Glomerular visceral epithelial cell (primary cell): ENCODE measurements at regions not wholly inside any gene's neighbourhood (a gene's known extent, or its start where the extent isn't known, plus 50 kb on each side); places are given as distances from the start of the nearest gene placed in this dataset.

ENCODE experiments used
- DNase-seq: peaks from one replicate; pipeline ENCODE4 v3.0.0-alpha.2; 2016; ENCODE audit errors: extremely low spot score

DNA sequence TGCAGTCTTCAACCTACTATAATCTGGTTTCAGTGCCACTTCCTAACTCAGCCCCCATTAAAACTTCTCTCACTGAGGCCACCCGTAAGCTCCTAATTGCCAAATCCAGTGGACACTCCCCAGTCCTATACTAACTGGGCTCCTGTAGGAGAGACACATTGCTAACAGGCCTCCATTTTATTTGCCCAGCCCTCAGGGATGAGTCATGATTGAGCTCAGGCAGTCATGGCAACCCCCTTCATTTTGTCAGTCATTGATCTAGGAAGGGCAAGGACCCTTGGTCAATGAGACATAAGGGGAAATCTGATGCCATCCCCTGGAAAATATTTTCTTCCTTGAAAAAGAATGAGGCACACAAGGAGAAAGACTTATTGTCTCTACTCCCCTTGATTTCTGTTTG lies 70.1 kb upstream of the HIF1A start:
- DNase-seq: peak; percentile 29

DNA sequence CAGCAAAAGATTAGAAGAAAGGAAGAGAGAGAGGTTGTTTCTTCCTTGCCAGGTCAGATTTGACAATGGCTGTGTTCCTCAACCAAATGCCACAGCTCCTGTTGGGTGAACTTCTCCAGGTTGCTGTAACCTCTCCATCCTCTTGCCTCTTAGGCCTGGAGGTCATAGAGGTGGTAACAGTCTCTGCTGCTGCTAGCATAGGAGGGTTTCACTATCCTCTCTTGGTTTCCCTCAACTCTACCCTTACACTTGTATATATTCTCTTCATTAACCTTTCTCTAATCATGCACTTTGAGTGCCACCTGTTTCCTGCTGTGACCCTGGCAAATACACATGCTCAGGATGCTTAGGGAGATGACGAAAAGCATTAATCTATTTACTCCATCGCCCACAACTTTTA lies 67.7 kb upstream of the HIF1A start:
- DNase-seq: no peak

DNA sequence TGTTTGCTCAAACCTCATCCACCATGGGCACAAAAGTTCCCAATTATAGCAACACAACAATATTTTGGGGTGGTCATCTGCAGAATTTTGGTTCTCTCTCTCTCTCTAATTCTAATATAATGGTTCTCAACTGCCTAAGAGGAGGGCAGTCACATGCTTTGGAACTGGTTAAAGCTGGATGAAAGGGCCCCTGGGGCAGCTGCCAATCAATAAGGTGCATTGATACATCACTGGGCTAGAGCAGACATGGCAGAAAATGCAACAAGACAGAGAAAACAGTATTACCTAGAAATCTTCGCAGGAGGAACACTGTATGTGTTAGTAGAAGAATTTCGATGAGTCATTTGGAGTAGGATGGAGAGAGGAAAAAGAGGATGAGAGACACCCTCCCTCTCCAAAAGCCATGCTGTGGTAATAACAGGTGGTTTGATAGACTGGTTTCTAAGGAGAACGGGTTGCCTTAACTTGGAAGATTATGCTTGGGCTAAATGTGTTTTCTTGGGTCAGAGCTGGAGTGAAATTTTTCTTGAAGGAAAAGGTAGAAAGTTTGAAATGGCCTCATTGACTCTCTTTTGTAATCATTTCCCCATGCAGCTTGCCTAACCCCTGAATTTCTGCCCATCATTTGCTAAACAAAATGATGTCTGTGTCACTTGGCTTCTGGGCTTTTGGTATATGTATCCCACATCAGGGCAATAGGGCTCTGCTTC lies 67.1 kb upstream of the HIF1A start:
- no peak for DNase-seq

DNA sequence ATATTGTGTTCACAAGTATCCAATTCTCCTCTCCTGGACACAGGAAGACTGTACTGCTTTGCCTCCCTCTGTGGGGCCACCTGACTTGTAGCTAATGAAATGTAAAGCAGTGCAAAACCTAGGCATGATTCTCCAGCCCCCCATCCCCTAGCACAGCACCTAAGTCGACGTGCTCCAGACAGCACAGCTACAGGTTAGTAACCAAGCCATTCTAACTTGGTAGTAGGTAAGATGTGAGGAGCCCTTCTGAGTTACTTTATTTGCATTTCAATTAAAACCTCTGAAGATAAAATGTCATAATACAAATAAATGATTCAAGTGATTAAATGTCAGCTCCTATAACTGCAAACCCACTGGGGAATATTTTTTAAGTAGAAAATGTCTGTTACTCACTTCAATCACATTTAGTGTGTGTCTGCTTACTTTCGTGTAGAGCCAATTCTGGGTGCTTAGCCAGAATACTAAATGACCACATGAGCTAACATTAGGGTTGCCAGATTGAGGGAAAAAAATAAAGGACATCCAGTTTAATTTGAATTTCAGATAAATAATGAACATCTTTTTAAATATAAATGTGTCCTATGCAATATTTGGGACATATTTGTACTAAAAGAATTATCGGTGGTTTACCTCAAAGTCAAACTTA lies 64.8 kb upstream of the HIF1A start:
- no peak for DNase-seq

DNA sequence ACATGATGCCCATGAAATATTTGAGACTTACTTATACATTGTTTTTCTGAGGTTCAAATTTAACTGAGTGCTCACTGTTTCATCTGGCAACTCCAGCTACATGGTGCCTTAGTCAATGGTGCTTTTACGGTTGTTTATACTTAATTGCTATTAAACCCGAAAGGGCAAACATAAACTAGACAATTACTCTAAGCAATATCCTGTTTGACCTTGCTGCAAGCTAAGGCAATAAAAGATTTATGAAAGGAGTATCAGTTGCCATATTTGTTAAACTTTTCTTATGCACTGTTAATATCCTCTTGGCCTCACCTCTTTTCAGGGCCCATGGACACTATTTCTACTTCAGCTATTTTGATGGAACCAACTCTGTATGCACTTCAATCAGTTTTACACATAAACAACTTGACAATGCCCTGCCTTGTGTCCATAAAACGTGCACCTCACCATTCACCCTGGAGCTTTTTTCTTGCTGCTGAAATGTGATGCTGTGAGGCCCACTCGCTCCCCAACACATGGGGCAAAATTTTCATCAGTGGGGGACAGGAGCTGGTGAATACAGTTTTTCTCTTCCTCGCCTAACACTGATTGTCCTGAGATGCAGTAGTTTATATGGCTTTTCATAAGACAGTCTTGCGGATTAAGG lies 64.1 kb upstream of the HIF1A start:
- no peak for DNase-seq

DNA sequence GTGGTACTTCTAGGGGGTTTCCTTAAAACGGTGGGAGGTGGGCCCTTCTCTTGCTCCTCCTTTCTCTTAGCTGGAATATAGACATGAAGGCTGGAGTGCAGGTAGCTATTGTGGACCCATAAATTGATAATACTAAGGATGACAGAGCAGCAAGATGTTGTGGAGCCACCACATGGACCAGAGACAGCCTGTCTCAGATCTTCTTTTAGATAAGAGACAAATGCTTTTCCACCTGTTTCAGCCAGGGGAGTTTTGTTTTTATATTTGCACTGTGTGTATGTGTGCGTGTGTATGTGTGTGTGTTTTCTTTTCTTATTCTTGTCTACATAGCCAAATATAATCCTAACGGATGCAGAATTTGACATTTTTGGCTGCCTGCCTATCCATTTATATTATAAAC lies 62.9 kb upstream of the HIF1A start:
- no peak for DNase-seq

DNA sequence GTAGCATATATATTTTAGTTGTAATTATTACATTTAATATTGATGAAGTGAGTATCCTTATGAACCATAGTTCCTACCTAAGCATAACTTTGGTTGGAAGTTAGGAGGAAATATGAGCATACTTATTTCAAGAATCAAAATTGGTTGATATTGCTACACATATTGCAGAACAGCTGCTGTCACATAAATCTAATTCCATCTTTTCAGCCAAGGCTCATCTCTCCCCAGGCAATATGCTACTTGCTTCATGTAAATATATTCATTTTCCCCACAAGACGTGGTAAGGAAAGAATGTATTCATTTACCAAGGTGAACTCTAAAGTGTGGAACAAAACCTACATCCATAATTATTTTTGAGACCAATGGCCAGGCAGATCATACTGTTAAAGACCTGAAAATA lies 62.5 kb upstream of the HIF1A start:
- no peak for DNase-seq

DNA sequence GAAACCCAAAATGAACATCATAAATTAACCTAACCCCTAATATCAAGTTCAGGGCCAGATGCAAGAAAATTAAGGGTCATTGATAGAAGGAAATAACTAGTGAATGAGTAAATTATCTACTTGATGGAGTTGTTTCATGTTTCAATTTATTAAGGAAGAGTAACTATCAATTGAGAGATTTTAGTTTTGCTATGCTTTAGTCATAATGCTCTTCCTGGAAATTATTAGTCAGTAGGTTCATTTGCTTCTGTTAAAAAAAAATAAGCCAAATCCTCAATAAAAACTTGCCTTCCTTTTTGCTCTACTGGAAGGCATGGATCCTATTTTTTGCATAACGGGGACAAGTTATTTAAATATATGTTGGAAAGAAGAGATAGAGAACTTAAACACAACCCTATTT lies 59.0 kb upstream of the HIF1A start:
- no peak for DNase-seq

DNA sequence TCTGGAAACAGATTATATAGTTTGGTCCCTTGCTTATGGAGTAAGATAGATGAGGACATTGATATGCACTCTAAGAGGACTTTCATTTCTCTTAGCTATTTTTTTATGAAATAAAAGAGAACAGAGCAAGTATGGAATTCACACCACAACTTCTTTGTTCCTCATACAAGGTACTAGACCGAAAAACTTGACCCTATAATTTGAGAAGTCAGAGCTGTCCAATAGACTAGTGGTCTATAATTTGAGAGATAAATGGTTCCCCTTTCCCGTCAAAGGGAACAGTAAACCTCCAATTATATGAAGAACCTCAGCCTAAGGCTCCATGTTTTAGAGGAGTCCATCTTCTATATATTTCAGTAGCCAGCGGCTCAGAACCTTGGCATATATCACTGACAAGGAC lies 58.5 kb upstream of the HIF1A start:
- no peak for DNase-seq

DNA sequence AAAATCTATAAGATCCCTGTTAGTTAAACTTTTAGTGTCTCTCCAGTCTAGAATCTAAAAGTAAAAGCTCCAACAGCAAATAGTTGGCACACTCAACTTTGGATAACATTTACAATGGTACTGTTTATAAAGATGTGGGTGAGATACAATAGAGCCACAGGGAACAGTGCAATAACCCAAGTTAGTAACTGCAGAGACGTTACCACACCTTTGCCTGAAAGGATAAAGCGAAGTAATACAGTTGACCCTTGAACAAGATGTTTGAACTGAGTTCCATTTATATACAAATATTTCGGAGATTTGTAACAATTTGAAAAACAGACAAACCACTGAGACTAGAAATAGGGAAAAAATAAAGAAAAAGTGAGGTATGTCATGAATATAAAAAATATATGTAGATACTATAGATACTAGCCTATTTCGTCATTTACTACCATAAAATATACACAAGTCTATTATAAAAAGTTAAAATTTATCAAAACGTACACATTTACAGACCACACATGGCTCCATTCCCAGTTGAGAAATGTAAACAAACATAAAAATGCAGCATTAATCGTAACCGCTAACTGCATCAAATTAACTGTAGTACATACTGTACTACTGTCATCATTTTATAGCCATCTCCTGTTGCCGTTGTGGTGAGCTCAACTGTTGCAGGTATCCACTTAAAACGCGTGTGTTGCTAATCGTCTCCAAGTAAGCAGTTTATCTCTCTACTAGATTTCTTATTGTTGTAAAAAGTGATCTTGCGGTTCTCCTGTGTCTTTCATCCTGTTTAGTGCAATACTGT lies 56.5 kb upstream of the HIF1A start:
- DNase-seq: no peak

DNA sequence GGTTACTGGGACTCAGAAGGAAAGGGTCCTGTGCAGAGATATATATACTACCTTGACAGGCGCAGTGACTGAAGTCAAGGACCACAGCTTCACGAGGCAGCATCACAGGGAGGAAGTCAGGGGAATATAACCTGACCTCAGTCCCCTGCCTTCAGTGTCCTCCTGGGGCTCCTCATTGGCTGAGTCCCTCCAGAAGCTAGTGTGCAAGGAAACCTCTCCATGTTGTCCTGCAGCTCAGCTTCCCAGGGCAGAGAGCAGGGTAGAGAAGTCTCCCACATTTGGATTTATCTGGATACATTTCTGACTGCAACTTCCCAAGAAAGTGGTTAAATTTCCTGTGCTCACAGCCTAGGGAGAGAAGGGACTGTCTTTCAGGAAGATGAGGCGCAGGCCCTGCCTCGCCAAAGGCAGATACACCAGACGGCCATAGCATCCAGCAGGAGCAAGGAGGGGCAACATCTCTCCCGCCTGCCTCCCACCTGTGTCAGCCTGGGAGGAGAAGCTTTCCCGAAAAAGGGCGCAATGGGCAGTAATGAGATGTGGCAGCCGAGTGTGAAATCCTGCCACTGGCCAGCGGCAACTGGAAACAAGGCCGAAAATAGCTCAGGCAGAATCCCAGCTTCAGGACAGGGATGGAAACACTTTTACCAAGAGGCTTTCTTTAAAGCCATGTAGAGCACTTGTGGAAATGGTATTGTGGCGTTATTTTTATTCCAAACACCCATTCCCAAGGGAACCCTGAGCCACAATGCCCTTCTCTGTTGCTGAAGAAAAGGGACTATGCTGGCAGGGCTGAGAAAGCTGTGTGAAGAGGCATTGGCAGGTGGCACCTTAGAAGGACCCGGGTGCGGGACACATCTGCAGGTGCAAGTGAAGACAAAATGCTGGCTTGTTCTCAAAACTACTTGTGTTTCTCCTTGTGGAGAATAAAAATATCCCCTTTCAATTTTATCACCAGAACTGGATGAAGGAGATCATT lies 54.9 kb upstream of the HIF1A start:
- no peak for DNase-seq

DNA sequence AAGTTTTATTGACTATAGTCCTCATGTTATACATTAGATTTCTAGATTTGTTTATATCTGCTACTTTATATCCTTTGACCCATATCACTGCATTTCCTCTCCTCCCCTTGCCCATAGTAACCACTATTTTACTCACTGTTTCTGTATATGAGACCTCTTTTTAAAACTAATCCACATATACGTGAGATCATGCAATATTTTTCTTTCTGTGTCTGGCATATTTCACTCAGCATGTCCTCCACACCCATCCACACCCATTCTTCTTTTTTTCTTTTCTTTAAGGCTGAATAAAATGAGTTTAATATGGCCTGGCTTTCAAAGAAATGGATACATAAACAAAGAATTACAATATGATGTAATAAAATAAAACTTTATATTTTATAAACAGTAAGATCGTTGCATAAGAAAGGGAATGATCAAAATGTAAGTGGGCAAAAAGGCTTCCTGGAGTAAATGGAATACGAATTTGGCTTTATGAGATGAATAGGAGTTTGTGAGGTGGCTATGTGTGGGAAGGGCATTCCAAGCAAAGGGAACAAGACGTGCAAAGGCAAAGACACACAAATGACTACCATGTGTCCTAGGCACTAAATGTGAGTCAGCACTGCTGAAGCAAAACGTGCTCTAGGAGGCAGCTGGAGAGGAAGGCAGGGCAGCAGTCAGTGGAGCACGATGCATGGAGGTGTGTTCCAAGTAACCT lies 53.2 kb upstream of the HIF1A start:
- DNase-seq: peak; percentile 60

DNA sequence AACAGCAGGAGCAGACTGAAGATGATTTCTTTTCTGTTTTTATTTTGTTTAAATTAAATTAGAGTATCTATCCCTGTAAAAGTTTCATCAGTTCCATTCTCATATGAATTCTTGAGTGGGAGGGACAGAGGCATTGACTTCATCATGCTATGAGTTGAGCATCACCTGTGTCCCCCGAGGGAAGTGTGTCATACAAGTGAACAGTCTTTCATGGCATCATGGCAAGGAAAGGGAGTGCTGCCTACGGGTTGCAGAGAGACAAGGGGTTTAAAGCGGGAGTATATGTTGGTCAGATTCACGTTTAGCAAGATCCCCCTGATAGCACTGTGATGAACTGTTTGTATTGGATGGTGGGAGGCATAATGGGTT lies 52.7 kb upstream of the HIF1A start:
- no peak for DNase-seq

DNA sequence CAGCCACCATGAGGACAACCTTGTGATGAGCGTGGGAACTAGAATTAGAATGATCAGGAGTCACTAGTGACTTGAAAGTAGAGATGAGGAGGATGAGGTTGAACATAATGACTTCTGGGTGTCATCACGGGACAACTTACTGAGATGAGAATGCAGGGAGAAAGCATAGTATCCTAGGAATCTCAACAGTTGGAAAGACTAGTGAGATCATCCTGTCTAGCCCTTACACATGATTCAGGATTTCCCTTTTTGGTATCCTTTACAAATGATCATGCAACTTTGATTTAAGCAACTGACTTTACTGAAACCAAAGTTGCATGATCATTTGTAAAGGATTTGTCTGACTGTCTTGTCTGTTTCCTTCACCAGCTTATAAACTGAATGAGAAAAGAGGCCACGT lies 51.8 kb upstream of the HIF1A start:
- DNase-seq: no peak

DNA sequence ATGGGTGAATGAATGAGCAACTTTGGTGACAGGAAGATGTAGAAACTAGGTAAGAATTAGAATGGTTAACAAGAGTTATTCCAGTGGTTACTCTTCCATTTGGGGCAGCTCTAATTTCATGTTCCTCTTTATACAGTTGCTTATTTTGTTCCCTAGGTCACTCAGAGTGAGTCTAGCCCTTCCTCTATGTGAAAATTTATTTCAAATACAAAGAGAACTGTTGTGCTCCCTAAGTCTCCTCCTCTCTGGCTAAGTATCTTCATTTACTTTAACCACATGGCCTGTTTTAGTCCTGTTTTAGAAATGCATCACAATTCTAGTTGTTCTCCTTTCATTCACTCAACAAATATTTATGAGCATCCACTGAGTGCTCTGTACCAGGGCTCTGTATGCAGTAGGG lies 51.1 kb upstream of the HIF1A start:
- no peak for DNase-seq

DNA sequence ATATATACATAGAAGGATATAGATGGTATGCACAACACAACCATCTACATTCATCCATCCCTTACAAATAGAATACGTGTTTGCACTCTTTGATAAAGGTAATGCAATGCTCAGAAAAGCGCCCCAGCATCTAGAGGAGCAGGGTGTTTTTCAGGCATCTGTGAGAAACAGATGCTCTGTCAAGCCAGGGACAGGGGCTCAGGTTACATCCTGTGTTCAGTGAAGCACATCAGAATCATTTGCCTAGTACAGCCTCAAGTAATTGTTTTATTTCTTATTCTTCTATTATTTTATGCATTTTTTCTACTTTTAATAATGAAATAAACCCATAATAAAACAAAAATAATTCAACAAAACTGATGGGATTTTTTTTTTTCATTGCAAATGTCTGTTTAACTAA lies 50.5 kb upstream of the HIF1A start:
- DNase-seq: peak; percentile 28

DNA sequence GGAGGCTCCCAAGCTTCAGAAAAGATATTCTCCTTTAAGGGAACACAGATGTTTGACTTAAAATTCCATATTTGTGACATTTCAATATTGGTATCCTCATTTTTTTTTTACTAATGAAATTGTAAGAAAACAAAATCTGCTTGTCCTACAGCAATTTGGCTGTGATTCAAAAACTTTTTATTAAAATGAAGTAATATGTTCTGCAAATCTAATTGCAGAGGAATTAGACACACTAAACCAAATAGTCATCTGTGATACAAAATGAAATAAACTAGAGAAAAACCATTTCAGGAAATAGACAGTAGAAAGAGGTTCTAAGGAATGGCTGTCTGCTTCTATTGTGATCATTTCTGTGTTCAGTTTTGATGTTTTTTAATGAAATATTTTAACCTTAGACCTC lies 50.1 kb upstream of the HIF1A start:
- DNase-seq: no peak
